PFSK-1 (cell line): ENCODE measurements at regions not wholly inside any gene's neighbourhood (a gene's known extent, or its start where the extent isn't known, plus 50 kb on each side); places are given as distances from the start of the nearest gene placed in this dataset.

ENCODE experiments used
- FOXP2 ChIP-seq: optimal IDR thresholded peaks from 2 replicates; pipeline ENCODE3; 2011; ENCODE audit warnings: borderline replicate concordance, control low read depth, inconsistent platforms; ENCODE audit not compliant: insufficient read depth; ENCODE audit errors: extremely low read length, extremely low read depth
- POLR2AphosphoS5 ChIP-seq: IDR thresholded peaks from 2 replicates; pipeline ENCODE4 v1.6.1; 2012; ENCODE audit warnings: low read depth, mild to moderate bottlenecking, control low read depth, low read length, moderate library complexity
- REST ChIP-seq, 2 experiments: IDR thresholded peaks; 2 replicates each; pipeline versions ENCODE4 v1.6.1 to v1.8.0; 2011 to 2012; ENCODE audit warnings: low read depth in 2 of 2, low read length in 2 of 2, control low read depth in 1 of 2, inconsistent platforms in 1 of 2, mild to moderate bottlenecking in 1 of 2, moderate library complexity in 1 of 2; ENCODE audit not compliant: insufficient read depth in 1 of 2
- SIN3A ChIP-seq: IDR thresholded peaks from 2 replicates; pipeline ENCODE4 v1.6.1; 2012; ENCODE audit warnings: mild to moderate bottlenecking, low read length, moderate library complexity, borderline replicate concordance; ENCODE audit not compliant: insufficient read depth
- TAF1 ChIP-seq: IDR thresholded peaks from 2 replicates; pipeline ENCODE4 v1.6.1; 2012; ENCODE audit warnings: low read length, control low read depth, borderline replicate concordance; ENCODE audit not compliant: insufficient read depth

- no peak for TF ChIP-seq TAF1
- TF ChIP-seq REST (IDR thresholded peaks at IDR 0.05; ENCODE audit: insufficient read depth in 1 of 2, low read depth in 2 of 2, low read length in 2 of 2): no peak
- TF ChIP-seq POLR2AphosphoS5: no peak
- TF ChIP-seq SIN3A: no peak
- no peak for TF ChIP-seq FOXP2
These were observed 271.9 kb upstream of the SLC14A2 start for GRCh38 chr18:45343365-45343764.
